Muscle of leg (tissue), 3 donors: ENCODE measurements at regions not wholly inside any gene's neighbourhood (a gene's known extent, or its start where the extent isn't known, plus 50 kb on each side); places are given as distances from the start of the nearest gene placed in this dataset.

Source experiments
- DNase-seq: peaks from one replicate; pipeline ENCODE4 v3.0.0; 2013
- H3K27ac ChIP-seq: one replicate; pipeline ENCODE4 v1.5.1; 2013; ENCODE audit warnings: mild to moderate bottlenecking, low read length, control low read depth
- H3K27me3 ChIP-seq: one replicate; pipeline ENCODE4 v1.6.1; 2013; ENCODE audit warnings: low read length; ENCODE audit not compliant: control insufficient read depth, insufficient read depth
- H3K36me3 ChIP-seq: one replicate; pipeline ENCODE4 v1.6.1; 2013; ENCODE audit warnings: low read length; ENCODE audit not compliant: control insufficient read depth, insufficient read depth
- H3K4me1 ChIP-seq: one replicate; pipeline ENCODE4 v1.6.1; 2013; ENCODE audit warnings: low read length; ENCODE audit not compliant: control insufficient read depth, insufficient read depth
- H3K4me3 ChIP-seq: one replicate; pipeline ENCODE4 v1.5.1; 2013; ENCODE audit warnings: low read length, control low read depth
- H3K9me3 ChIP-seq: replicated peaks from 2 replicates; pipeline ENCODE4 v1.6.1; 2013; ENCODE audit warnings: low read depth, low read length; ENCODE audit not compliant: control insufficient read depth
- whole genome bisulfite sequencing: methylation state at CpG from one replicate; pipeline ENCODE4 v1.1.5; 2013; ENCODE audit warnings: missing lambda C conversion rate; ENCODE audit not compliant: insufficient coverage; 5-methylcytosine and 5-hydroxymethylcytosine counted together

- Histone ChIP-seq H3K9me3 (no peaks in the 10 kb centered on the region), H3K4me1 (no peaks in the 10 kb centered on the region), H3K27me3 (peaks cover 2% of the 10 kb centered on the region), H3K4me3 (no peak overlapping the region), H3K36me3 (no peaks in the 10 kb centered on the region), H3K27ac (no peak overlapping the region)
- no peak for DNase-seq
- WGBS = 0% methylated on average over 1 of the region's 2 CpGs
Observed at GRCh38 chr1:34354367-34354766, 177.7 kb downstream of the C1orf94 start.

- WGBS = 89% methylated on average over 1 of the region's 4 CpGs
Observed at GRCh38 chr1:34356853-34357252, 180.1 kb downstream of the C1orf94 start.

GRCh38 chr1:34358636-34359035 lies 181.9 kb downstream of the C1orf94 start:
- no peak overlapping the region for H3K4me3 ChIP-seq
- no CpG with 5 or more reads among the region's 2 CpGs for WGBS
- no peak for DNase-seq
- no peaks in the 10 kb centered on the region for H3K36me3 ChIP-seq
- H3K9me3 ChIP-seq = no peaks in the 10 kb centered on the region
- no peaks in the 10 kb centered on the region for H3K27me3 ChIP-seq
- no peaks in the 10 kb centered on the region for H3K4me1 ChIP-seq
- no peak overlapping the region for H3K27ac ChIP-seq

More at GRCh38 chr1:34356853-34357252, 180.1 kb downstream of the C1orf94 start:
- Histone ChIP-seq H3K4me3 (no peak overlapping the region), H3K27ac (no peak overlapping the region), H3K4me1 (no peaks in the 10 kb centered on the region), H3K9me3 (no peaks in the 10 kb centered on the region), H3K27me3 (peaks cover 2% of the 10 kb centered on the region), H3K36me3 (no peaks in the 10 kb centered on the region)
- DNase-seq = no peak

DNA sequence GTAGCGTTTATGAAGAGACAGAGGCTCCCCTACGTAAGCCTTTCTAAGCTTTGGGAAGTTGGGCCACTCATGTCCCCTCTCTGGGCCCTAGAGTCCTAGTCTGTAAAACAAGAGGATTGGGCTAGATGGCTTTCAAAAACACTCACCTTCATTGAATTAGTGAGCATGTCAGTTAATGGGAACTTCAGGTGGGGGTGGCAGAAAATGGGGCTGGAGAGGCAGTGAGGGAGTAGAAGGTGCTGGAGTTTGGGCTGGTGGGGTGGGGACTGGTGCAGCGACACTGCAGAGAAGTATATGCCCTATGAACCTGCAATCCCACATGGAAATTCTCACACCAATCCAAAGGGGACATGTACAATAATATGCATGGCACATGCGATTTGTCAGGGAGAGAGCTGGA lies 182.7 kb downstream of the C1orf94 start:
- no peak overlapping the region for H3K4me3 ChIP-seq
- no peak overlapping the region for H3K27ac ChIP-seq
- no peak for DNase-seq
- H3K4me1 ChIP-seq = no peaks in the 10 kb centered on the region
- no peaks in the 10 kb centered on the region for H3K9me3 ChIP-seq
- 20% methylated on average over 1 of the region's 4 CpGs for WGBS
- H3K27me3 ChIP-seq = no peaks in the 10 kb centered on the region
- no peaks in the 10 kb centered on the region for H3K36me3 ChIP-seq

DNA sequence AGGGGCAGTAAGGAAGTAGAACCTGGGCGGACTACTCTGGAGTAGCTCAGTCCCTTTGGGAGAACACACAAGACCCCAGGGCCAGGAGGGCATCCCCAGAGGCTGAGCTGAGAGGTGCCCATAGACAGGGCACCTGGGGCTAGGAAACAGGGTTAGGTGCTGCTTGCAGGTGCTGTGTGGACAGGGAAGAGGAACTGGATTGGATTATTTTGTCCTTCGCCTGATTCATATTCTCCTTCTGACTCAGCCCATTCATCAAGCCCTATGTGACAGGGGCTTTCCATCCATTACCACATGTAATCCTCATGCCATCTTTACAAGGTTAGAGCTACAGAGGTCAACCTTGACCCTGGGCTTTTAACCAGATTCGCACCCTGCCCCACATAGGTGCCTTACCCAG lies 183.9 kb downstream of the C1orf94 start:
- H3K36me3 ChIP-seq = no peaks in the 10 kb centered on the region
- 83% methylated on average over 2 of the region's 3 CpGs for WGBS

GRCh38 chr1:34361121-34361520 lies 184.4 kb downstream of the C1orf94 start:
- no peak overlapping the region for H3K4me3 ChIP-seq
- H3K36me3 ChIP-seq = no peaks in the 10 kb centered on the region
- no peak for DNase-seq
- 30% methylated on average over 2 of the region's 3 CpGs for WGBS
- H3K27ac ChIP-seq = no peak overlapping the region
- H3K4me1 ChIP-seq = no peaks in the 10 kb centered on the region
- no peaks in the 10 kb centered on the region for H3K9me3 ChIP-seq
- no peaks in the 10 kb centered on the region for H3K27me3 ChIP-seq

More for the DNA sequence above, 183.9 kb downstream of the C1orf94 start:
- H3K4me1 ChIP-seq = no peaks in the 10 kb centered on the region
- no peak overlapping the region for H3K4me3 ChIP-seq
- no peak overlapping the region for H3K27ac ChIP-seq
- H3K27me3 ChIP-seq = no peaks in the 10 kb centered on the region
- no peaks in the 10 kb centered on the region for H3K9me3 ChIP-seq
- DNase-seq = no peak

DNA sequence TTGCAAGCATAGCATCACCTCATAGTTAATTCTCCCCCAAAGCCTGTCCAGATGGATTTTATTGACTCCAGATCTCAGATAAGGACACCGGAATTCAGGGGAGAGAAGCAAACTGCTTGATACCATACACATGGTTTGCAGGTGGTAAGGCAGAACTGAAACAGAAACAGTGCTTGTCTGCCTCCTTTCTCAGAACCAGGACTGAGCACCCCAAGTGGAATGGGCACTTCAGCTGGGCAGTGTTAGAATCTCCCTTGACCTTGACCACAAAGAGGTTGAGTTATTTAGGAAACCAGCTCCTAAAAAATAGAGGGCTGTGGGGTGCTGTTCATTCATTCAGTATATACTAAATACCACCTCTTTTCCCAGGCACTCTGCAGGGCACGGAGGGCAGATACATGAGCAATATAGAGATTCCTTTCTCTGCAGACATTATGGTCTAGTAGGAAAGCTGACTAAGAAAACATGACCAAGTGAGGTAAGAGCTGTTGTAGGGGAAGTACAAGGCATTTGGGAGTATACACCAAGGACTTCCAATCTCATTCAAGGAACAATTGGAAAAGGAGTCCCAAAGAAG lies 185.2 kb downstream of the C1orf94 start:
- no peaks in the 10 kb centered on the region for H3K36me3 ChIP-seq
- H3K27ac ChIP-seq = no peak overlapping the region
- no peaks in the 10 kb centered on the region for H3K9me3 ChIP-seq
- WGBS = no CpG with 5 or more reads among the region's 2 CpGs
- H3K4me3 ChIP-seq = no peak overlapping the region
- DNase-seq = no peak
- H3K27me3 ChIP-seq = no peaks in the 10 kb centered on the region
- no peaks in the 10 kb centered on the region for H3K4me1 ChIP-seq

DNA sequence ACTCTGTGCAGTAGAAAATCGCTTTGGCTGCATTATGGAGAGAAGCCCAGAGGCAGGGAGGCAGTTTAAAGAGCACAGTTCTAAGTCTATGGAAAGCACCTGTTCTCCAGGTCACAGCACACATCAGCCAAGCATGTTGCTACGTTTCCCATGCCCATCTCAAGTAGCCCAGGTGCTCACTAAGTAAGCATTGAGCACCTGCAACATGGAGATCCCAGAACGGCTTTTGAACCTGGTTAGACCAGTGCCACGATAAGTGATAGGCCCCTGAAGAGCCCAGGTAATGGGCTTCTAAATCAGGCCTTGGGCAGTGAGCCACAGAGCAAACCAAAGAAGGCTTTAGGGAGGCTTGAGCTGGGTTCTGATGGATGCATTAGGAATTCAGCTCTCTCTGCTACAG lies 186.2 kb downstream of the C1orf94 start:
- 100% methylated on average over 1 of the region's 4 CpGs for WGBS
- no peak overlapping the region for H3K4me3 ChIP-seq

GRCh38 chr1:34363447-34363846 lies 186.7 kb downstream of the C1orf94 start:
- no peaks in the 10 kb centered on the region for H3K27me3 ChIP-seq
- no peaks in the 10 kb centered on the region for H3K9me3 ChIP-seq
- no peak overlapping the region for H3K27ac ChIP-seq
- no peaks in the 10 kb centered on the region for H3K36me3 ChIP-seq
- no peak overlapping the region for H3K4me3 ChIP-seq
- no peak for DNase-seq
- H3K4me1 ChIP-seq = no peaks in the 10 kb centered on the region

More for the DNA sequence above, 186.2 kb downstream of the C1orf94 start:
- H3K36me3 ChIP-seq = no peaks in the 10 kb centered on the region
- DNase-seq = no peak
- no peaks in the 10 kb centered on the region for H3K4me1 ChIP-seq
- no peak overlapping the region for H3K27ac ChIP-seq
- no peaks in the 10 kb centered on the region for H3K9me3 ChIP-seq
- no peaks in the 10 kb centered on the region for H3K27me3 ChIP-seq

DNA sequence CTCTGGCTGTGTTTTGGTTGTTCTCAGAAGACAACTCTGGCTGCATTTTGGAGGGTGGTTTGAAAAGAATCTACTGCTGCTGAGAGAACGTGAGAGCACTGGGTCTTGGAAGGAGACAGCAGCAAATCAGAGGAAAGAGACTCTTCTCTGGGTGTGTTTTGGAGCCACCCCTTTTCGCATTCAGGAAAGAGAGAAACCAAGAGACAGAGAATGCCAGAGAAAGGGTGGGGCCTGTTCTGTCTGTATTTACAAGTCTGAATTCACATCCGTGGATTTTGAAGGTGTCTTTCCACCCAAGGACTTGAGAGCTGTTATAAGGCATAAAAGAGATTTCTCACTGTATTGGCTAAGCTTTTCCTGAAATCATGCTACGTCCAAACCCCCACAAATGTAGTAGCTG lies 187.2 kb downstream of the C1orf94 start:
- WGBS = 63% methylated on average over 2 of the region's 4 CpGs
- Histone ChIP-seq H3K27me3 (no peaks in the 10 kb centered on the region), H3K4me3 (no peak overlapping the region), H3K4me1 (no peaks in the 10 kb centered on the region), H3K27ac (no peak overlapping the region), H3K36me3 (no peaks in the 10 kb centered on the region), H3K9me3 (no peaks in the 10 kb centered on the region)
- DNase-seq = no peak

- no peaks in the 10 kb centered on the region for H3K27me3 ChIP-seq
- no peaks in the 10 kb centered on the region for H3K36me3 ChIP-seq
- no peaks in the 10 kb centered on the region for H3K9me3 ChIP-seq
- H3K27ac ChIP-seq = no peak overlapping the region
- no peaks in the 10 kb centered on the region for H3K4me1 ChIP-seq
- H3K4me3 ChIP-seq = no peak overlapping the region
- WGBS = 60% methylated on average over 1 of the region's 4 CpGs
- DNase-seq = no peak
Observed at GRCh38 chr1:34364376-34364775, 187.7 kb downstream of the C1orf94 start.
